HCT116 (cell line): ENCODE measurements at regions not wholly inside any gene's neighbourhood (a gene's known extent, or its start where the extent isn't known, plus 50 kb on each side); places are given as distances from the start of the nearest gene placed in this dataset.

Experiments used
- ATAC-seq: fragments of 200-7000 bp; cut with Tn5 transposase; 2 replicates; pipeline ENCODE4 v1.9.1; 2020; ENCODE audit warnings: mild to moderate bottlenecking, moderate library complexity
- BruUV-seq: library from RNA; stranded (reverse); fragments of 400-500 nt; replicated peaks from 2 replicates; lab custom pipeline; 2021; lab: Mats Ljungman, UMichigan
- CTCF ChIA-PET: fragments of 300-600 bp; sonication (Branson Sonifier 250); formaldehyde crosslinking; loops from one replicate; lab custom pipeline; 2021; ENCODE audit warnings: antibody characterized with exemption; lab: Charles Lee
- POLR2A ChIA-PET: fragments of 300-600, 350-600 bp; sonication (Branson Sonifier 250); formaldehyde crosslinking; loops from one replicate; lab custom pipeline; 2021; ENCODE audit warnings: antibody characterized with exemption; lab: Charles Lee
- RAD21 ChIA-PET, 2 experiments: fragments of 300-600 bp; sonication (Branson Sonifier 250); formaldehyde crosslinking; loops; one replicate each; lab custom pipeline; 2023; ENCODE audit warnings: low total read pairs in 2 of 2; ENCODE audit not compliant: uncharacterized antibody in 2 of 2, unreplicated experiment in 2 of 2, low non-redundant PET in 1 of 2; lab: Charles Lee
- DNase-seq: peaks from one replicate; pipeline ENCODE4 v3.0.0-alpha.2; 2010; ENCODE audit warnings: low read depth, low spot score
- H2AFZ ChIP-seq: fragments of 200-600 bp; shearing (Covaris generic), sonication (generic); 2 replicates; pipeline ENCODE4 v1.6.1; 2017; ENCODE audit warnings: low read depth, mixed run types, mixed read lengths, antibody characterized with exemption, low read length; ENCODE audit not compliant: poor library complexity, severe bottlenecking
- H3K27ac ChIP-seq: 2 replicates; pipeline ENCODE4 v1.5.1; 2012; ENCODE audit warnings: low read depth, low read length
- H3K27me3 ChIP-seq: fragments of 200-600 bp; sonication (generic); 2 replicates; pipeline ENCODE4 v1.6.1; 2016; ENCODE audit warnings: mixed run types, low read length, mixed read lengths; ENCODE audit not compliant: insufficient read depth
- H3K36me3 ChIP-seq, 2 experiments: fragments of 200-500 bp in 1 of 2; fragments of 200-600 bp in 1 of 2; sonication (Bioruptor generic) in 1 of 2; sonication (generic) in 1 of 2; 2 replicates each; pipeline versions ENCODE4 v1.5.1 to v1.6.1; 2014 to 2016; ENCODE audit warnings: low read length in 2 of 2, inconsistent platforms in 1 of 2, mixed read lengths in 1 of 2, mixed run types in 1 of 2; ENCODE audit not compliant: insufficient read depth in 2 of 2, control insufficient read depth in 1 of 2
- H3K4me1 ChIP-seq, 2 experiments: fragments of 200-600 bp in 1 of 2; sonication (generic) in 1 of 2; 2 replicates each; pipeline versions ENCODE4 v1.5.1 to v1.6.1; 2012 to 2017; ENCODE audit warnings: low read length in 2 of 2, inconsistent platforms in 1 of 2, mild to moderate bottlenecking in 1 of 2, mixed read lengths in 1 of 2, mixed run types in 1 of 2, moderate library complexity in 1 of 2; ENCODE audit not compliant: insufficient read depth in 2 of 2, control insufficient read depth in 1 of 2
- H3K4me2 ChIP-seq: fragments of 200-600 bp; sonication (generic); 2 replicates; pipeline ENCODE4 v1.6.1; 2017; ENCODE audit warnings: mixed run types, low read length, mixed read lengths
- H3K4me3 ChIP-seq, 2 experiments: fragments of 200-600 bp in 1 of 2; sonication (generic) in 1 of 2; replicated peaks in 1 of 2; 2 replicates each; pipeline ENCODE4 v1.5.1; 2011 to 2016; ENCODE audit warnings: low read length in 2 of 2, control low read depth in 1 of 2, low read depth in 1 of 2, mild to moderate bottlenecking in 1 of 2, mixed read lengths in 1 of 2, mixed run types in 1 of 2
- H3K79me2 ChIP-seq: fragments of 200-600 bp; sonication (generic); 2 replicates; pipeline ENCODE4 v1.6.1; 2017; ENCODE audit warnings: mild to moderate bottlenecking, mixed run types, low read length, moderate library complexity, mixed read lengths; ENCODE audit not compliant: insufficient read depth
- H3K9ac ChIP-seq: fragments of 200-600 bp; sonication (generic); 2 replicates; pipeline ENCODE4 v1.6.1; 2016; ENCODE audit warnings: low read length, mixed read lengths
- H3K9me2 ChIP-seq: fragments of 200-600 bp; sonication (generic), shearing (Covaris generic); 2 replicates; pipeline ENCODE4 v1.6.1; 2017; ENCODE audit warnings: mixed run types, mild to moderate bottlenecking, moderate library complexity; ENCODE audit not compliant: insufficient read depth
- H3K9me3 ChIP-seq, 2 experiments: fragments of 200-500 bp in 1 of 2; fragments of 200-600 bp in 1 of 2; sonication (Bioruptor generic) in 1 of 2; sonication (generic) in 1 of 2; 2 replicates each; pipeline ENCODE4 v1.6.1; 2014 to 2017; ENCODE audit warnings: low read length in 2 of 2, mixed read lengths in 2 of 2, inconsistent platforms in 1 of 2, low read depth in 1 of 2, mild to moderate bottlenecking in 1 of 2, mixed run types in 1 of 2, moderate library complexity in 1 of 2; ENCODE audit not compliant: control insufficient read depth in 1 of 2, insufficient read depth in 1 of 2
- H4K20me1 ChIP-seq: fragments of 200-600 bp; sonication (generic), shearing (Covaris generic); 2 replicates; pipeline ENCODE4 v1.6.1; 2017; ENCODE audit warnings: mixed run types, mild to moderate bottlenecking, moderate library complexity; ENCODE audit not compliant: insufficient read depth
- EGR1 ChIP-seq: IDR thresholded peaks from 2 replicates; pipeline ENCODE4 v1.6.1; 2012; ENCODE audit warnings: low read depth
- ELF1 ChIP-seq: IDR thresholded peaks from 2 replicates; pipeline ENCODE4 v1.6.1; 2012; ENCODE audit warnings: low read depth, borderline replicate concordance
- FOSL1 ChIP-seq: IDR thresholded peaks from 2 replicates; pipeline ENCODE4 v1.6.1; 2012; ENCODE audit warnings: low read depth
- JUND ChIP-seq: IDR thresholded peaks from 2 replicates; pipeline ENCODE4 v1.6.1; 2012
- POLR2A ChIP-seq: IDR thresholded peaks from 2 replicates; pipeline ENCODE4 v1.7.0; 2011; ENCODE audit warnings: borderline replicate concordance; ENCODE audit not compliant: insufficient read depth, insufficient read length; ENCODE audit errors: extremely low read depth
- RAD21 ChIP-seq: IDR thresholded peaks from 2 replicates; pipeline ENCODE4 v1.6.1; 2012; ENCODE audit warnings: low read depth, mild to moderate bottlenecking
- SIN3A ChIP-seq: IDR thresholded peaks from 2 replicates; pipeline ENCODE4 v1.6.1; 2012; ENCODE audit warnings: low read depth
- SRF ChIP-seq: IDR thresholded peaks from 2 replicates; pipeline ENCODE4 v1.6.1; 2012; ENCODE audit warnings: low read depth
- YY1 ChIP-seq: IDR thresholded peaks from 2 replicates; pipeline ENCODE4 v1.6.1; 2011; ENCODE audit warnings: low read length, low read depth, moderate library complexity, mild to moderate bottlenecking; ENCODE audit not compliant: insufficient replicate concordance; ENCODE audit errors: extremely low read depth
- ZFX ChIP-seq: fragments of 450-650 bp; IDR thresholded peaks from 2 replicates; pipeline ENCODE4 v1.6.1; 2017
- ZNF274 ChIP-seq: fragments of 200-500 bp; sonication (Bioruptor generic); IDR thresholded peaks from 2 replicates; pipeline ENCODE4 v1.6.1; 2014; ENCODE audit warnings: mild to moderate bottlenecking, low read depth, low read length, inconsistent platforms
- intact Hi-C: fragments of 100-400 bp; cut with micrococcal nuclease; formaldehyde crosslinking; loops from 2 replicates; pipeline ENCODE4 v1.10.0; 2022
- TF ChIP-seq, protein P1 (sequence below): IDR thresholded peaks from 2 replicates; pipeline ENCODE4 v1.6.1; 2012; ENCODE audit warnings: low read depth
- TF ChIP-seq, protein P2 (sequence below), 3 experiments: fragments of 200-600 bp in 1 of 3; sonication (generic) in 1 of 3; IDR thresholded peaks in 2 of 3; conservative IDR thresholded peaks in 1 of 3; 2 replicates each; pipeline ENCODE4 v1.5.1; 2012 to 2017; ENCODE audit warnings: low read depth in 2 of 3, low read length in 2 of 3, antibody characterized with exemption in 1 of 3, borderline replicate concordance in 1 of 3, control low read depth in 1 of 3, mild to moderate bottlenecking in 1 of 3, mixed read lengths in 1 of 3, mixed run types in 1 of 3, moderate library complexity in 1 of 3; ENCODE audit not compliant: insufficient read depth in 1 of 3

- intact Hi-C loops: no loop called here
- no peak overlapping the region for H3K9ac ChIP-seq
- H3K4me1 ChIP-seq: no peaks in the 10 kb centered on the region
- H3K27ac ChIP-seq: no peak overlapping the region
- no peaks in the 10 kb centered on the region for H3K9me3 ChIP-seq
- no peaks in the 10 kb centered on the region for H3K36me3 ChIP-seq
- CTCF ChIA-PET: no interaction called here
- no peaks in the 10 kb centered on the region for H4K20me1 ChIP-seq
- DNase-seq: no peak
- no peak overlapping the region for H3K4me2 ChIP-seq
- no peak for TF ChIP-seq JUND
- no peak for TF ChIP-seq RAD21
- no peak for TF ChIP-seq ZNF274
- TF ChIP-seq, protein P1, sequence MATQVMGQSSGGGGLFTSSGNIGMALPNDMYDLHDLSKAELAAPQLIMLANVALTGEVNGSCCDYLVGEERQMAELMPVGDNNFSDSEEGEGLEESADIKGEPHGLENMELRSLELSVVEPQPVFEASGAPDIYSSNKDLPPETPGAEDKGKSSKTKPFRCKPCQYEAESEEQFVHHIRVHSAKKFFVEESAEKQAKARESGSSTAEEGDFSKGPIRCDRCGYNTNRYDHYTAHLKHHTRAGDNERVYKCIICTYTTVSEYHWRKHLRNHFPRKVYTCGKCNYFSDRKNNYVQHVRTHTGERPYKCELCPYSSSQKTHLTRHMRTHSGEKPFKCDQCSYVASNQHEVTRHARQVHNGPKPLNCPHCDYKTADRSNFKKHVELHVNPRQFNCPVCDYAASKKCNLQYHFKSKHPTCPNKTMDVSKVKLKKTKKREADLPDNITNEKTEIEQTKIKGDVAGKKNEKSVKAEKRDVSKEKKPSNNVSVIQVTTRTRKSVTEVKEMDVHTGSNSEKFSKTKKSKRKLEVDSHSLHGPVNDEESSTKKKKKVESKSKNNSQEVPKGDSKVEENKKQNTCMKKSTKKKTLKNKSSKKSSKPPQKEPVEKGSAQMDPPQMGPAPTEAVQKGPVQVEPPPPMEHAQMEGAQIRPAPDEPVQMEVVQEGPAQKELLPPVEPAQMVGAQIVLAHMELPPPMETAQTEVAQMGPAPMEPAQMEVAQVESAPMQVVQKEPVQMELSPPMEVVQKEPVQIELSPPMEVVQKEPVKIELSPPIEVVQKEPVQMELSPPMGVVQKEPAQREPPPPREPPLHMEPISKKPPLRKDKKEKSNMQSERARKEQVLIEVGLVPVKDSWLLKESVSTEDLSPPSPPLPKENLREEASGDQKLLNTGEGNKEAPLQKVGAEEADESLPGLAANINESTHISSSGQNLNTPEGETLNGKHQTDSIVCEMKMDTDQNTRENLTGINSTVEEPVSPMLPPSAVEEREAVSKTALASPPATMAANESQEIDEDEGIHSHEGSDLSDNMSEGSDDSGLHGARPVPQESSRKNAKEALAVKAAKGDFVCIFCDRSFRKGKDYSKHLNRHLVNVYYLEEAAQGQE: no peak
- no peak for TF ChIP-seq YY1
- TF ChIP-seq ELF1: no peak
- TF ChIP-seq FOSL1: no peak
- TF ChIP-seq ZFX: no peak
- no peak for TF ChIP-seq POLR2A
- TF ChIP-seq, protein P2, sequence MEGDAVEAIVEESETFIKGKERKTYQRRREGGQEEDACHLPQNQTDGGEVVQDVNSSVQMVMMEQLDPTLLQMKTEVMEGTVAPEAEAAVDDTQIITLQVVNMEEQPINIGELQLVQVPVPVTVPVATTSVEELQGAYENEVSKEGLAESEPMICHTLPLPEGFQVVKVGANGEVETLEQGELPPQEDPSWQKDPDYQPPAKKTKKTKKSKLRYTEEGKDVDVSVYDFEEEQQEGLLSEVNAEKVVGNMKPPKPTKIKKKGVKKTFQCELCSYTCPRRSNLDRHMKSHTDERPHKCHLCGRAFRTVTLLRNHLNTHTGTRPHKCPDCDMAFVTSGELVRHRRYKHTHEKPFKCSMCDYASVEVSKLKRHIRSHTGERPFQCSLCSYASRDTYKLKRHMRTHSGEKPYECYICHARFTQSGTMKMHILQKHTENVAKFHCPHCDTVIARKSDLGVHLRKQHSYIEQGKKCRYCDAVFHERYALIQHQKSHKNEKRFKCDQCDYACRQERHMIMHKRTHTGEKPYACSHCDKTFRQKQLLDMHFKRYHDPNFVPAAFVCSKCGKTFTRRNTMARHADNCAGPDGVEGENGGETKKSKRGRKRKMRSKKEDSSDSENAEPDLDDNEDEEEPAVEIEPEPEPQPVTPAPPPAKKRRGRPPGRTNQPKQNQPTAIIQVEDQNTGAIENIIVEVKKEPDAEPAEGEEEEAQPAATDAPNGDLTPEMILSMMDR (IDR thresholded peaks at IDR 0.05 in 2 of 3, conservative IDR thresholded peaks at IDR 0.05 in 1 of 3; ENCODE audit: borderline replicate concordance in 1 of 3, insufficient read depth in 1 of 3, low read depth in 2 of 3, low read length in 2 of 3): no peak
- TF ChIP-seq EGR1: no peak
- no peak for TF ChIP-seq SRF
- TF ChIP-seq SIN3A: no peak
- TF ChIP-seq, all 23 proteins: peak for 0
- BruUV-seq: no TSS peak
- Histone ChIP-seq H2AFZ (no peak overlapping the region), H3K4me3 (no peak overlapping the region), H3K79me2 (no peaks in the 10 kb centered on the region), H3K27me3 (no peaks in the 10 kb centered on the region), H3K9me2 (no peaks in the 10 kb centered on the region)
- no peak for ATAC-seq
- ChIA-PET POLR2A (no interaction called here), RAD21 (no interaction called here)
Measured at GRCh38 chr22:26786398-26786797, 129.0 kb downstream of the MIAT start.
